Upper lobe of left lung (tissue), 4 donors: ENCODE measurements at regions not wholly inside any gene's neighbourhood (a gene's known extent, or its start where the extent isn't known, plus 50 kb on each side); places are given as distances from the start of the nearest gene placed in this dataset.

Source experiments
- CTCF ChIP-seq, 6 experiments: fragments of 450-650 bp in 4 of 6; fragments of 200-600 bp in 2 of 6; sonication (generic) in 2 of 6; IDR thresholded peaks; one replicate each; pipeline ENCODE4 v1.5.1; 2016 to 2019; ENCODE audit warnings: antibody characterized with exemption in 6 of 6
- EP300 ChIP-seq, 4 donors: sonication (generic); formaldehyde crosslinking; IDR thresholded peaks; one replicate each; pipeline ENCODE4 v1.5.1; 2017; ENCODE audit warnings: antibody characterized with exemption in 4 of 4, control low read depth in 2 of 4
- POLR2A ChIP-seq, 4 donors: fragments of 450-650 bp; IDR thresholded peaks; one replicate each; pipeline ENCODE4 v1.5.1; 2016 to 2017; ENCODE audit warnings: antibody characterized with exemption in 4 of 4, mild to moderate bottlenecking in 2 of 4
- POLR2AphosphoS5 ChIP-seq, 2 donors: sonication (generic); formaldehyde crosslinking; IDR thresholded peaks; one replicate each; pipeline ENCODE4 v1.5.1; 2017; ENCODE audit warnings: antibody characterized with exemption in 2 of 2

DNA sequence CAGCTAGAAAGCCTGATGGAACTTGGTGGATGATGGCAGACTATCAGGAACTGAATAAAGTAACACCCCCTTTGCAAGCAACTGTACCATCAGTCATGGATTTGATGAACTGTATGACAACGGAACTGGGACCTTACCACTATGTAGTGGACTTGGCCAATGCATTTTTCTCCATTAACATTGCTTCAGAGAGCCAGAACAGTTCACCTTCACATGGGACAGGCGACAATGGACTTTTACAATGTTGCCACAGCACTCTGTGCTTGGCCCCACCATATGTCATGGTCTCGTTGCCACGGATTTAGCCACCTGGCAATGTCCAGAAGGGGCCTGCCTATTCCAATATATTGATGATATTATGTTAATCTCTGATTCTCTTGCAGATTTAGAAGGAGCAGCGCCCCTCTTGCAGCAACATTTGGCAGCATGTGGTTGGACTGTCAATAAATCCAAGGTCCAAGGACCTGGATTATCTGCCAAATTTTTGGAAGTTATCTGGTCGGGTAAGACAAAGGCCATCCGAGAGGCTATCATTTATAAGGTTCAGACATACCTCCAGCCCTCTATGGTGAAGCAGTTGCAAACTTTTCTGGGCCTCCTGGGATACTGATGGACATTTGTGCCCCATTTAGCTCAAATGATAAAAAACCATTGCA, 52.2 kb upstream of the ZC3H15 start:
- TF ChIP-seq CTCF (IDR thresholded peaks at IDR 0.05) (no peak), POLR2A (IDR thresholded peaks at IDR 0.05) (no peak), POLR2AphosphoS5 (IDR thresholded peaks at IDR 0.05) (no peak), EP300 (IDR thresholded peaks at IDR 0.05) (no peak)
